HG03196 (cell line): ENCODE measurements at regions not wholly inside any gene's neighbourhood (a gene's known extent, or its start where the extent isn't known, plus 50 kb on each side); places are given as distances from the start of the nearest gene placed in this dataset.
"Not testable (repeated sequence)": the region's sequence is repeated elsewhere in the genome, so short reads cannot be mapped to it uniquely, and the experiment has no call there.

Experiments
- ATAC-seq: cut with Tn5 transposase; IDR thresholded peaks from one replicate; pipeline ENCODE4 v1.9.1; 2021; ENCODE audit not compliant: unreplicated experiment

GRCh38 chr6:79810185-79810705 is 137.1 kb downstream of the ELOVL4 start:
- no peak for ATAC-seq

GRCh38 chr6:79808921-79809320 is 138.4 kb downstream of the ELOVL4 start:
- no peak for ATAC-seq

GRCh38 chr6:79806661-79807060 is 140.7 kb downstream of the ELOVL4 start:
- not testable (repeated sequence) for ATAC-seq

GRCh38 chr6:79804732-79805131 is 142.6 kb downstream of the ELOVL4 start:
- no peak for ATAC-seq

- no peak for ATAC-seq
These were observed 143.4 kb downstream of the ELOVL4 start for GRCh38 chr6:79803917-79804316.

GRCh38 chr6:79802657-79803300 is 144.6 kb downstream of the ELOVL4 start:
- ATAC-seq = no peak

GRCh38 chr6:79801362-79801761 is 146.0 kb downstream of the ELOVL4 start:
- ATAC-seq = no peak

- ATAC-seq = no peak
These were observed 148.5 kb downstream of the ELOVL4 start for GRCh38 chr6:79798841-79799240.

- ATAC-seq = no peak
These were observed 149.4 kb downstream of the ELOVL4 start for GRCh38 chr6:79797912-79798311.

- no peak for ATAC-seq
These were observed 150.1 kb downstream of the ELOVL4 start for GRCh38 chr6:79797163-79797764.

GRCh38 chr6:79796197-79796596 is 151.2 kb downstream of the ELOVL4 start:
- no peak for ATAC-seq

- ATAC-seq = no peak
These were observed 157.5 kb downstream of the ELOVL4 start for GRCh38 chr6:79789896-79790295.

- ATAC-seq = no peak
These were observed 157.6 kb downstream of the SH3BGRL2 start for GRCh38 chr6:79788756-79789155.

GRCh38 chr6:79787626-79788025 is 156.5 kb downstream of the SH3BGRL2 start:
- ATAC-seq = no peak

- no peak for ATAC-seq
These were observed 153.2 kb downstream of the SH3BGRL2 start for GRCh38 chr6:79784395-79784753.

- no peak for ATAC-seq
These were observed 152.7 kb downstream of the SH3BGRL2 start for GRCh38 chr6:79783670-79784394.

- ATAC-seq = no peak
These were observed 151.9 kb downstream of the SH3BGRL2 start for GRCh38 chr6:79782792-79783580.

- no peak for ATAC-seq
These were observed 150.8 kb downstream of the SH3BGRL2 start for GRCh38 chr6:79781916-79782315.

- no peak for ATAC-seq
These were observed 149.8 kb downstream of the SH3BGRL2 start for GRCh38 chr6:79780881-79781280.

GRCh38 chr6:79778816-79779215 is 147.7 kb downstream of the SH3BGRL2 start:
- ATAC-seq = no peak
